Transverse colon (tissue), 4 donors: ENCODE measurements at regions not wholly inside any gene's neighbourhood (a gene's known extent, or its start where the extent isn't known, plus 50 kb on each side); places are given as distances from the start of the nearest gene placed in this dataset.

Source experiments
- DNase-seq: peaks from one replicate; pipeline ENCODE4 v3.0.0-alpha.2; 2019
- H3K27ac ChIP-seq, 4 donors: fragments of 200-600 bp; sonication (generic); 2 replicates each; pipeline ENCODE4 v1.5.1; 2016 to 2018; ENCODE audit warnings: inconsistent platforms in 4 of 4
- H3K27me3 ChIP-seq: fragments of 200-600 bp; sonication (generic); 2 replicates; pipeline ENCODE4 v1.5.1; 2017; ENCODE audit warnings: inconsistent platforms
- H3K36me3 ChIP-seq, 4 donors: fragments of 200-600 bp; sonication (generic); 2 replicates each; pipeline ENCODE4 v1.5.1; 2017 to 2019; ENCODE audit warnings: inconsistent platforms in 4 of 4
- H3K4me1 ChIP-seq, 4 donors: fragments of 200-600 bp; sonication (generic); 2 replicates each; pipeline ENCODE4 v1.5.1; 2017 to 2020; ENCODE audit warnings: inconsistent platforms in 4 of 4
- H3K4me3 ChIP-seq, 4 donors: fragments of 200-600 bp; sonication (generic); 1 replicate in 1 of 4; 2 replicates in 3 of 4; pipeline versions ENCODE4 v1.5.1 to v1.6.1; 2017 to 2019; ENCODE audit warnings: inconsistent platforms in 4 of 4
- H3K9me3 ChIP-seq, 2 donors: fragments of 200-600 bp; sonication (generic); 2 replicates each; pipeline ENCODE4 v1.5.1; 2017 to 2019; ENCODE audit warnings: inconsistent platforms in 2 of 2
- CTCF ChIP-seq, 5 experiments: fragments of 200-600 bp in 3 of 5; fragments of 450-650 bp in 2 of 5; sonication (generic) in 3 of 5; IDR thresholded peaks; 1 replicate in 2 of 5; 2 replicates in 3 of 5; pipeline ENCODE4 v1.5.1; 2016 to 2017; ENCODE audit warnings: antibody characterized with exemption in 5 of 5, inconsistent platforms in 3 of 5, mild to moderate bottlenecking in 2 of 5, moderate library complexity in 1 of 5
- EP300 ChIP-seq: sonication (generic); formaldehyde crosslinking; IDR thresholded peaks from one replicate; pipeline ENCODE4 v1.6.1; 2017; ENCODE audit warnings: antibody characterized with exemption, low read depth
- POLR2A ChIP-seq: fragments of 450-650 bp; IDR thresholded peaks from one replicate; pipeline ENCODE4 v1.6.1; 2016; ENCODE audit warnings: antibody characterized with exemption, mild to moderate bottlenecking, moderate library complexity
- POLR2AphosphoS5 ChIP-seq, 3 donors: sonication (generic); formaldehyde crosslinking; IDR thresholded peaks; one replicate each; pipeline ENCODE4 v1.6.1; 2016; ENCODE audit warnings: antibody characterized with exemption in 3 of 3
- WGBS, 2 donors: methylation state at CpG; one replicate each; pipeline ENCODE4 v1.1.5; 2018; ENCODE audit warnings: low coverage in 1 of 2; 5-methylcytosine and 5-hydroxymethylcytosine counted together
- in situ Hi-C, 4 donors: fragments of 200-750 bp; cut with MboI; loops; one replicate each; pipeline versions ENCODE4 v1.15.0 to v1.15.1; 2017; ENCODE audit warnings: low sequenced_read_pairs in 3 of 4, low pct_ligation_motif_present in 1 of 4, low pct_unique_long_range_greater_than_20kb in 1 of 4
- intact Hi-C: fragments of 100-400 bp; cut with DNase I; formaldehyde crosslinking; loops from one replicate; pipeline ENCODE4 v1.15.1; 2023; ENCODE audit warnings: low total_unique reads

DNA sequence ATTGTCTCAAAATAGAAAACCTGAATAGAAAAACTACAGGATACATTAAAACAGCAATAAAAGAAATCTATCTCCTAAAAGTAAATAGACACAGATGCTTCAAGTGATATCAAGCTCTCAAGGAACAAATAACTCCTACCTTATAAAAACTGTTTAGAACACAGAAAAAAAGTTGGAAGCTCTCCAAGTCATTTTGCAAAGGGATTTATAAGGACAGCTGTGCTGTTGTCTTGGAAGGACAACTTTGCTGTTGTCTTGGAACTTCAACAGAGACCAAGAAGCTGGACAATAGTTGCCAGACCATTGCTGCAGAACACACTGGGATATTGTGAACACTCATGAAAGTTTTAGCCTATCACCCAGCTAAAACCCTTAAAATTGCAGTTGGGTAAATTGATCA, 780.7 kb downstream of the FLRT2 start:
- in situ Hi-C loops = no loop called here

GRCh38 chr14:86310148-86310547, 780.2 kb downstream of the FLRT2 start:
- TF ChIP-seq EP300 (no peak), CTCF (IDR thresholded peaks at IDR 0.05) (no peak), POLR2AphosphoS5 (IDR thresholded peaks at IDR 0.05) (no peak), POLR2A (no peak)
- in situ Hi-C loops = no loop called here

More for the DNA sequence above, 780.7 kb downstream of the FLRT2 start:
- Histone ChIP-seq H3K4me3 (no peak overlapping the region), H3K4me1 (no peaks in the 10 kb centered on the region), H3K27me3 (no peaks in the 10 kb centered on the region), H3K27ac (no peak overlapping the region), H3K9me3 (no peaks in the 10 kb centered on the region), H3K36me3 (no peaks in the 10 kb centered on the region)
- TF ChIP-seq EP300 = no peak
- no peak for TF ChIP-seq POLR2AphosphoS5 (IDR thresholded peaks at IDR 0.05)
- TF ChIP-seq CTCF (IDR thresholded peaks at IDR 0.05) = no peak
- TF ChIP-seq POLR2A = no peak
- intact Hi-C loops = no loop called here
- DNase-seq = no peak

DNA sequence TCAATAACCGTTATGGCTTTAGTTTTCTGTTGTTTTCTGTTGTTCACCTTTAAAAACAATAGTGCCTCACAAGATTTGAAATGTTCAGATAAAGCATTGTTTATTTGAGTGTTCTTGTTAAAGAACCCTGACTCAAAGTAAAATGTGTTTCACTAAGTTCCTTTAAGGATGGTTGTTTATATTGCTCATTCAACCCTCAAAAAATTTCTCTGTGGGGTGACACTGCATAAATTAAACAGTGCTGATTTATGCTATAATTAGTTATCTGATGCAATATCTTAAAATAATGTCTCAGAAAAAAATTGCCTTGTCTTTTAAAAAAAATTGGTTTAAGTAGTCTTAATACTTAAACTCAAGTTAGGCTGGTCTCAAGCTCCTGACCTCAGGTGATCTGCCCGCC, 775.1 kb downstream of the FLRT2 start:
- intact Hi-C loops (no loop called here), in situ Hi-C loops (no loop called here)
- no peaks in the 10 kb centered on the region for H3K4me1 ChIP-seq
- WGBS, 2 donors = 72 to 73% methylated on average over 2 of the region's 2 CpGs
- no peak overlapping the region for H3K4me3 ChIP-seq
- H3K9me3 ChIP-seq = no peaks in the 10 kb centered on the region
- no peaks in the 10 kb centered on the region for H3K36me3 ChIP-seq
- no peaks in the 10 kb centered on the region for H3K27me3 ChIP-seq
- no peak overlapping the region for H3K27ac ChIP-seq
- DNase-seq = no peak
- TF ChIP-seq EP300 (no peak), POLR2A (no peak), POLR2AphosphoS5 (IDR thresholded peaks at IDR 0.05) (no peak), CTCF (IDR thresholded peaks at IDR 0.05) (no peak)

More at GRCh38 chr14:86310148-86310547, 780.2 kb downstream of the FLRT2 start:
- Histone ChIP-seq H3K27me3 (no peaks in the 10 kb centered on the region), H3K36me3 (no peaks in the 10 kb centered on the region), H3K27ac (no peak overlapping the region), H3K4me3 (no peak overlapping the region), H3K9me3 (no peaks in the 10 kb centered on the region), H3K4me1 (no peaks in the 10 kb centered on the region)
- whole genome bisulfite sequencing, 2 donors = 79 to 83% methylated on average over 4 to 6 of the region's 6 CpGs
- DNase-seq = no peak
- intact Hi-C loops = no loop called here

- no peaks in the 10 kb centered on the region for H3K36me3 ChIP-seq
- no peak overlapping the region for H3K4me3 ChIP-seq
- H3K9me3 ChIP-seq = no peaks in the 10 kb centered on the region
- no peaks in the 10 kb centered on the region for H3K27me3 ChIP-seq
- H3K27ac ChIP-seq = no peak overlapping the region
- no peak for TF ChIP-seq POLR2AphosphoS5 (IDR thresholded peaks at IDR 0.05)
- no peak for TF ChIP-seq EP300
- no peak for TF ChIP-seq CTCF (IDR thresholded peaks at IDR 0.05)
- no peak for TF ChIP-seq POLR2A
- intact Hi-C loops = no loop called here
- in situ Hi-C loops = no loop called here
- 47 to 60% methylated on average over 3 of the region's 3 CpGs for WGBS, 2 donors
- H3K4me1 ChIP-seq = no peaks in the 10 kb centered on the region
- no peak for DNase-seq
Observed at GRCh38 chr14:86299994-86300393, 770.0 kb downstream of the FLRT2 start.
